ENCODE measurements at regions not wholly inside any gene's neighbourhood (a gene's known extent, or its start where the extent isn't known, plus 50 kb on each side); places are given as distances from the start of the nearest gene placed in this dataset.

DNA sequence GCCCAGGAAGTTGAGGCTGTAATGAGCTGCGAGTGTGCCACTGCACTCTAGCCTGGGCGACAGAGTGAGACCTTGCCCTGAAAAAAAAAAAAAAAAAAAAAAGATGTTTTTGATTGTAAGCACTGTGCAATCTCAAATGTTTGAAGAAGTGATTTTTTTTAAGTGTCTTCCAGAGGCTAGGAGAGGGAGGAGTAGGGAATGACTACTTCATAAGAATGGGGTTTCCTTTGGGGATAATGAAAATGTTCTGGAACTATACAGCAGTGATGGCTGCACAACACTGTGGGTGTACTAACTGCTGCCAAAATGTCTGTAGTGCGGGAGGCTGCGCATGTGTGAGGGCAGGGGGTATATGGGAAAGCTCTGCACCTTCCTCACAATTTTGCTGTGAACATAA, 83.7 kb downstream of the MCFD2 start:
- H3K27ac ChIP-seq (ENCODE audit: low read depth in 1 of 2, low read length in 2 of 2): no peak overlapping the region
- 96% methylated on average over 4 of the region's 4 CpGs for WGBS
- DNase-seq (ENCODE audit: low spot score): no peak

More for the DNA sequence above, 83.7 kb downstream of the MCFD2 start:
- Histone ChIP-seq H3K27me3 (ENCODE audit: control insufficient read depth in 4 of 4, insufficient read depth in 4 of 4, low read length in 3 of 4) (no peaks in the 10 kb centered on the region), H3K36me3 (ENCODE audit: control insufficient read depth in 4 of 4, insufficient read depth in 3 of 4, low read depth in 1 of 4, low read length in 3 of 4) (no peaks in the 10 kb centered on the region), H3K9me3 (ENCODE audit: control insufficient read depth in 4 of 4, low read length in 3 of 4) (peaks cover 0 to 2% (median 0%) of the 10 kb centered on the region in 4 donors), H3K9ac (ENCODE audit: low read depth in 1 of 2, low read length in 2 of 2) (no peak overlapping the region), H3K4me3 (ENCODE audit: low read depth in 1 of 3, low read length in 3 of 3) (no peak overlapping the region), H3K4me1 (ENCODE audit: control insufficient read depth in 4 of 4, insufficient read depth in 4 of 4, low read length in 3 of 4) (no peaks in the 10 kb centered on the region)
- TF ChIP-seq JUND (IDR thresholded peaks at IDR 0.05) (no peak), YY1 (IDR thresholded peaks at IDR 0.05) (no peak), EGR1 (IDR thresholded peaks at IDR 0.05; ENCODE audit: low read depth in 2 of 2) (no peak), FOXA1 (IDR thresholded peaks at IDR 0.05) (no peak), GABPA (IDR thresholded peaks at IDR 0.05 in 1 of 2, conservative IDR thresholded peaks at IDR 0.05 in 1 of 2) (no peak), HNF4G (IDR thresholded peaks at IDR 0.05) (no peak), RAD21 (IDR thresholded peaks at IDR 0.05) (no peak), HNF4A (conservative IDR thresholded peaks at IDR 0.05) (no peak), FOXA2 (IDR thresholded peaks at IDR 0.05) (no peak), RXRA (IDR thresholded peaks at IDR 0.05) (no peak), TAF1 (conservative IDR thresholded peaks at IDR 0.05) (no peak), SP1 (IDR thresholded peaks at IDR 0.05) (no peak)
- TF ChIP-seq, protein P1, sequence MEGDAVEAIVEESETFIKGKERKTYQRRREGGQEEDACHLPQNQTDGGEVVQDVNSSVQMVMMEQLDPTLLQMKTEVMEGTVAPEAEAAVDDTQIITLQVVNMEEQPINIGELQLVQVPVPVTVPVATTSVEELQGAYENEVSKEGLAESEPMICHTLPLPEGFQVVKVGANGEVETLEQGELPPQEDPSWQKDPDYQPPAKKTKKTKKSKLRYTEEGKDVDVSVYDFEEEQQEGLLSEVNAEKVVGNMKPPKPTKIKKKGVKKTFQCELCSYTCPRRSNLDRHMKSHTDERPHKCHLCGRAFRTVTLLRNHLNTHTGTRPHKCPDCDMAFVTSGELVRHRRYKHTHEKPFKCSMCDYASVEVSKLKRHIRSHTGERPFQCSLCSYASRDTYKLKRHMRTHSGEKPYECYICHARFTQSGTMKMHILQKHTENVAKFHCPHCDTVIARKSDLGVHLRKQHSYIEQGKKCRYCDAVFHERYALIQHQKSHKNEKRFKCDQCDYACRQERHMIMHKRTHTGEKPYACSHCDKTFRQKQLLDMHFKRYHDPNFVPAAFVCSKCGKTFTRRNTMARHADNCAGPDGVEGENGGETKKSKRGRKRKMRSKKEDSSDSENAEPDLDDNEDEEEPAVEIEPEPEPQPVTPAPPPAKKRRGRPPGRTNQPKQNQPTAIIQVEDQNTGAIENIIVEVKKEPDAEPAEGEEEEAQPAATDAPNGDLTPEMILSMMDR (IDR thresholded peaks at IDR 0.05; ENCODE audit: low read depth, low read length, missing input control): no peak
- TF ChIP-seq, protein P2, sequence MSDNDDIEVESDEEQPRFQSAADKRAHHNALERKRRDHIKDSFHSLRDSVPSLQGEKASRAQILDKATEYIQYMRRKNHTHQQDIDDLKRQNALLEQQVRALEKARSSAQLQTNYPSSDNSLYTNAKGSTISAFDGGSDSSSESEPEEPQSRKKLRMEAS (IDR thresholded peaks at IDR 0.05): no peak
- TF ChIP-seq, protein P3, sequence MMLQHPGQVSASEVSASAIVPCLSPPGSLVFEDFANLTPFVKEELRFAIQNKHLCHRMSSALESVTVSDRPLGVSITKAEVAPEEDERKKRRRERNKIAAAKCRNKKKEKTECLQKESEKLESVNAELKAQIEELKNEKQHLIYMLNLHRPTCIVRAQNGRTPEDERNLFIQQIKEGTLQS (IDR thresholded peaks at IDR 0.05): no peak
- TF ChIP-seq, protein P4, sequence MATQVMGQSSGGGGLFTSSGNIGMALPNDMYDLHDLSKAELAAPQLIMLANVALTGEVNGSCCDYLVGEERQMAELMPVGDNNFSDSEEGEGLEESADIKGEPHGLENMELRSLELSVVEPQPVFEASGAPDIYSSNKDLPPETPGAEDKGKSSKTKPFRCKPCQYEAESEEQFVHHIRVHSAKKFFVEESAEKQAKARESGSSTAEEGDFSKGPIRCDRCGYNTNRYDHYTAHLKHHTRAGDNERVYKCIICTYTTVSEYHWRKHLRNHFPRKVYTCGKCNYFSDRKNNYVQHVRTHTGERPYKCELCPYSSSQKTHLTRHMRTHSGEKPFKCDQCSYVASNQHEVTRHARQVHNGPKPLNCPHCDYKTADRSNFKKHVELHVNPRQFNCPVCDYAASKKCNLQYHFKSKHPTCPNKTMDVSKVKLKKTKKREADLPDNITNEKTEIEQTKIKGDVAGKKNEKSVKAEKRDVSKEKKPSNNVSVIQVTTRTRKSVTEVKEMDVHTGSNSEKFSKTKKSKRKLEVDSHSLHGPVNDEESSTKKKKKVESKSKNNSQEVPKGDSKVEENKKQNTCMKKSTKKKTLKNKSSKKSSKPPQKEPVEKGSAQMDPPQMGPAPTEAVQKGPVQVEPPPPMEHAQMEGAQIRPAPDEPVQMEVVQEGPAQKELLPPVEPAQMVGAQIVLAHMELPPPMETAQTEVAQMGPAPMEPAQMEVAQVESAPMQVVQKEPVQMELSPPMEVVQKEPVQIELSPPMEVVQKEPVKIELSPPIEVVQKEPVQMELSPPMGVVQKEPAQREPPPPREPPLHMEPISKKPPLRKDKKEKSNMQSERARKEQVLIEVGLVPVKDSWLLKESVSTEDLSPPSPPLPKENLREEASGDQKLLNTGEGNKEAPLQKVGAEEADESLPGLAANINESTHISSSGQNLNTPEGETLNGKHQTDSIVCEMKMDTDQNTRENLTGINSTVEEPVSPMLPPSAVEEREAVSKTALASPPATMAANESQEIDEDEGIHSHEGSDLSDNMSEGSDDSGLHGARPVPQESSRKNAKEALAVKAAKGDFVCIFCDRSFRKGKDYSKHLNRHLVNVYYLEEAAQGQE (IDR thresholded peaks at IDR 0.05): no peak
- TF ChIP-seq, protein P5, sequence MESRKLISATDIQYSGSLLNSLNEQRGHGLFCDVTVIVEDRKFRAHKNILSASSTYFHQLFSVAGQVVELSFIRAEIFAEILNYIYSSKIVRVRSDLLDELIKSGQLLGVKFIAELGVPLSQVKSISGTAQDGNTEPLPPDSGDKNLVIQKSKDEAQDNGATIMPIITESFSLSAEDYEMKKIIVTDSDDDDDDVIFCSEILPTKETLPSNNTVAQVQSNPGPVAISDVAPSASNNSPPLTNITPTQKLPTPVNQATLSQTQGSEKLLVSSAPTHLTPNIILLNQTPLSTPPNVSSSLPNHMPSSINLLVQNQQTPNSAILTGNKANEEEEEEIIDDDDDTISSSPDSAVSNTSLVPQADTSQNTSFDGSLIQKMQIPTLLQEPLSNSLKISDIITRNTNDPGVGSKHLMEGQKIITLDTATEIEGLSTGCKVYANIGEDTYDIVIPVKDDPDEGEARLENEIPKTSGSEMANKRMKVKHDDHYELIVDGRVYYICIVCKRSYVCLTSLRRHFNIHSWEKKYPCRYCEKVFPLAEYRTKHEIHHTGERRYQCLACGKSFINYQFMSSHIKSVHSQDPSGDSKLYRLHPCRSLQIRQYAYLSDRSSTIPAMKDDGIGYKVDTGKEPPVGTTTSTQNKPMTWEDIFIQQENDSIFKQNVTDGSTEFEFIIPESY (IDR thresholded peaks at IDR 0.05): no peak
